HUES48 (cell line): ENCODE measurements at regions not wholly inside any gene's neighbourhood (a gene's known extent, or its start where the extent isn't known, plus 50 kb on each side); places are given as distances from the start of the nearest gene placed in this dataset.

Experiments
- H3K27ac ChIP-seq: one replicate; pipeline ENCODE4 v1.7.0; 2013; ENCODE audit warnings: low read depth, low read length, inconsistent platforms
- H3K27me3 ChIP-seq: 2 replicates; pipeline ENCODE4 v1.6.1; 2013; ENCODE audit warnings: mild to moderate bottlenecking, low read length; ENCODE audit not compliant: control insufficient read depth, insufficient read depth
- H3K36me3 ChIP-seq: 2 replicates; pipeline ENCODE4 v1.6.1; 2013; ENCODE audit warnings: low read length; ENCODE audit not compliant: control insufficient read depth, insufficient read depth
- H3K4me1 ChIP-seq: 2 replicates; pipeline ENCODE4 v1.6.1; 2013; ENCODE audit warnings: mild to moderate bottlenecking, low read length; ENCODE audit not compliant: control insufficient read depth, insufficient read depth
- H3K4me3 ChIP-seq: 2 replicates; pipeline ENCODE4 v1.5.1; 2013; ENCODE audit warnings: mild to moderate bottlenecking, low read depth, low read length
- H3K9ac ChIP-seq: 2 replicates; pipeline ENCODE4 v1.6.1; 2013; ENCODE audit warnings: mild to moderate bottlenecking, low read depth, low read length, moderate library complexity
- H3K9me3 ChIP-seq: 2 replicates; pipeline ENCODE4 v1.6.1; 2013; ENCODE audit warnings: low read length; ENCODE audit not compliant: control insufficient read depth, insufficient read depth

DNA sequence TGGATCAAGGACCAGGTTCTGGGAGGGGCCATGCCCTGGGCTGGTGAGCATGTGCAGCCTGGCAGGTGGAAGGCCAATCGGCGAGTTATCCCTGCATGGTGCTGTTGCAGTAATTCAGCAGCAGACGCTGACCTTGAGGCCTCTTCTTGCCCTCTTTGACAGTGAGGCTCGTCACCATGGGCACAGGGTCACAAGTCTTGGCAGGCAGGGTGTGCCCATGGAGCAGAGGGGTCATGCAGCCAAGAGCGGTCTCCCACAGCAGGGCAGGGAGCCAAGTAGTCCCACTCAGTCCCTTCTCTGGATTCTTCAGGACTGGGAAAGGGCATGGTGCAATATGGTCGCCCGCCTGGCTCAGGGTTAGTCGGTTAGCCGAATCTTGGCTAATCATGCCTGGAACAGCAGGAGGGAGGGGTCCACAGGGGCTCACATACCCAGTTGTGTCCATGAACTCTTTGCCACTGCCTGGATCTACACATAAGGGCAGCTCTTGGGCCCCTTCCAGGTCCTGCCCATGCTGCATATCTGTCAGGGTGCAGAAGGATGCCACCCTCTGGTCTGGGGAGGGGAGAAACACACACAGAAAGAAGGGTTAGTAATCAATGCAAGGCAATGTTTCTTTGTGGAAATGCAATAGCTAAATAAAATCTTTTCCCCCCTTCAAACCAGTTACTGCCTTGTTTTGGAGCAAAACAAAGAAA is 226.8 kb downstream of the SIPA1L2 start:
- Histone ChIP-seq H3K9ac (no peak overlapping the region), H3K4me1 (no peaks in the 10 kb centered on the region), H3K36me3 (peaks cover 12% of the 10 kb centered on the region; the same call in 1 of the 2 replicates), H3K9me3 (no peaks in the 10 kb centered on the region), H3K27ac (no peak overlapping the region), H3K4me3 (no peak overlapping the region), H3K27me3 (no peaks in the 10 kb centered on the region)

DNA sequence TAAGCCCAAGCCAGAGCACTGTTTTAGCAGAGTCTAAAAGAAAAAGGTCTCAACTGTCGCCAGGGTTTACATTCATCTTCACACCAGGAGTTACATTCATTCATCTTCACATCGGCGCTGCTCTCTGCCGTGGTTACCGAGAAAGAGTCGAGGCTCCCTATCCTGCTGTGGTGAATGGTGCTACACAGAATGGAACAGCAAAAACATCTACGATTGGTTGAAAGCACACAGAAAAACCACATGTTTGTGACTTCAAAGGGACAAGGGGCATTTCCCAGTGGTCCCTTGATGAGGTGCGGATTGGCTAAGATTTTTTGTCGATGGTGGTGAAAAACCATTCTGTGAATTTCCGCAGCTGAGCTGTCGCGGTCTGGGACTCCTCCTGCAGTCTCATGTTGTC is 231.1 kb downstream of the SIPA1L2 start:
- Histone ChIP-seq H3K4me1 (0 out of 2 replicates have a peak, but pooled peaks cover under 1% of the 10 kb centered on the region), H3K9me3 (no peaks in the 10 kb centered on the region), H3K4me3 (no peak overlapping the region), H3K27ac (no peak overlapping the region), H3K36me3 (peaks cover 12% of the 10 kb centered on the region; the same call in 1 of the 2 replicates), H3K27me3 (no peaks in the 10 kb centered on the region), H3K9ac (no peak overlapping the region)

DNA sequence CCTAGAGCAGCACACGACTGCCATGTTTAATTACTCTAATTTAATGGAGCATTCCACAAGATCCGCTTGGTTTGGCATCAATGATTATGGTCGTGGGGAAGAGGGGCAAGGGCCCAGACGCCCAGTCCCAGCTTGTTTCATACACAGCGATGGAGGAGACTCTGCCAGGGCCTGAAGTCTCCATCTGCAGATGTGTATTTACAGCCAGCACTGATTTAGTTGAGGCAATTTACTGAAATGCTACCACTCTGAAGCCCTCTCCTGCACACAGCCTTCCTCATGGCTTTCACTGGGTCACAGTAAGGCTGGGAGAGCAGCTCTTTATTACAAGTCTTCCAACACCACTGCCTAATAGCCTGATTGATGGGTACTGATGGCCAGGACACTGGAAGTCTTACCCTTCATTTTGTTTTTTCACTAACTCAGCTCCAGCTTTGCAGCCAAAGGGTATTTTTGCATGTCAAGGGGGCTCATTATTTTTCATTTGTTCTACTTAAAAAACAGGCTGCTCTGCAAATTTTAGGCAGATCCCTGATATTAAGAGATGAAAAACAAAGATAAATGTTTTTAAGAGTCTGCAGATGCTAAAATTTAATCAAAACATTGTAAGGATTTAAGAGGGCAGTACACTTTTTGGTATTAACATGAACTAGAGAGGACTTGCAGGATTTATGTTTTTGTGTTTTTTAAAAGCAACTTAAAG is 236.3 kb downstream of the SIPA1L2 start:
- Histone ChIP-seq H3K27me3 (no peaks in the 10 kb centered on the region), H3K4me3 (no peak overlapping the region), H3K9me3 (no peaks in the 10 kb centered on the region), H3K4me1 (peaks cover 10% of the 10 kb centered on the region), H3K27ac (no peak overlapping the region), H3K9ac (no peak overlapping the region), H3K36me3 (no peaks in the 10 kb centered on the region; the same call in 1 of the 2 replicates)

DNA sequence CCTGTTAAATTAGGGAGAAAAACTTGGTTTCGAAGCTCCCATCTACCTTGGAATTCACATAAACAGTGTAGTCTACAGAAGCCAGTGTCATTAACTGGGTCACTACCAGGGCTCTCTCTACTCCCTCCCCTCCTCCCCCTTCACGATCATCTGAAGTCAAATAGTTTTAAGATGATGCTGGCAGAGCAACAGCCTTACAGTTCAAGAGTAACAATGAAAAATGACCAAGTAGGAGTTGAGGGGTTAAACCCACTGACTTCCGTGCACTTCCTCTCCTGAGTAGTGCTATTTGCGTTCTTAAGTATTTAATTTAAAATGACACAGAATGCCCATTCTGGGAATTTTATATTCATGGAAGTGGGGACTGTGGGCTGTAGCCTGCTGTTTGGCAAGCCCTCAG is 236.9 kb downstream of the SIPA1L2 start:
- no peak overlapping the region for H3K27ac ChIP-seq
- no peaks in the 10 kb centered on the region for H3K9me3 ChIP-seq
- no peak overlapping the region for H3K4me3 ChIP-seq
- H3K36me3 ChIP-seq, result no peaks in the 10 kb centered on the region; the same call in 1 of the 2 replicates
- no peak overlapping the region for H3K9ac ChIP-seq
- peaks cover 10% of the 10 kb centered on the region for H3K4me1 ChIP-seq
- H3K27me3 ChIP-seq, result no peaks in the 10 kb centered on the region

- Histone ChIP-seq H3K27me3 (no peaks in the 10 kb centered on the region), H3K9ac (no peak overlapping the region), H3K27ac (no peak overlapping the region)
Observed at GRCh38 chr1:232390590-232390989, 239.3 kb downstream of the SIPA1L2 start.

DNA sequence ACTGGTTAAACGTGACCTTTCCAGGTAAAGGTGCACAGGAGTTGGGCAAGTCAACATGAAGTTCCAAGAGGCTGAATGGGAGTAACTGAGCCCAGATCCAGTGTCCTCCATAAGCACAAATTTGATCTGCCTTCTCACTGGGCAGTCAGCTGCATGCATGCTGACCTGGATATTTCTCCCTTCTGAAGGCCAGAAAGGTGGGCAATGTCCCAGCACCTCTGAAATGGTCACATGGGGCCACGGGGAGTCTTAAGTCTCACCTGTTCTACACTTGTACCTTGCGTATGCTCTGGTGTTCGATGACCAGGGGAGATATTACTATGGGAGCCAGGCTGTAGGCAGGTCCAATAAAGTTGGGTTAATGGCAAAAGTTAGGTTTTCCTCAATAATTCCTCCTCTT is 240.2 kb downstream of the SIPA1L2 start:
- Histone ChIP-seq H3K9me3 (no peaks in the 10 kb centered on the region), H3K27ac (no peak overlapping the region), H3K9ac (no peak overlapping the region), H3K4me1 (peaks cover 10% of the 10 kb centered on the region), H3K4me3 (no peak overlapping the region), H3K36me3 (no peaks in the 10 kb centered on the region), H3K27me3 (no peaks in the 10 kb centered on the region)

More at GRCh38 chr1:232390590-232390989, 239.3 kb downstream of the SIPA1L2 start:
- H3K4me3 ChIP-seq, result no peak overlapping the region
- no peaks in the 10 kb centered on the region for H3K9me3 ChIP-seq
- H3K36me3 ChIP-seq, result no peaks in the 10 kb centered on the region
- H3K4me1 ChIP-seq, result peaks cover 10% of the 10 kb centered on the region

DNA sequence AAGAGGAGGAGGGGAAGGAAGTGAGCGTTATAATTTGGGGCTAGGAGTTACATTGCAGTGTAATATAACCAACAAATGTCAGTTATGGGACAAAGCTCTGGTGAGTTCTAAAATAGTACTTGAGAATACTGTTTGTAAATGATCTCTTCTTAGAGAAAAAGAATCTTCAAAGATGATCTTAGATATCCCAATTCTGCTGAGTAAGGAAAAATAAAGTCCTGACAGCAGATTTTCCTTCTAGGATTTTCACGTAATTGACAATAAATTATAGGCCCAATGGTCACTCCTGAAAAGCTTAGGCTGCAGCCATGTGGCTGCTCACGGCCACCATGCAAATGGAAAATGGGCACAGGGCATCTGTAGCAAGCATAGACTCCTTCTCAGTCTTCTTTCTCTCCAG is 241.6 kb downstream of the SIPA1L2 start:
- Histone ChIP-seq H3K4me3 (no peak overlapping the region), H3K9ac (no peak overlapping the region), H3K27me3 (no peaks in the 10 kb centered on the region), H3K27ac (no peak overlapping the region), H3K36me3 (no peaks in the 10 kb centered on the region), H3K9me3 (no peaks in the 10 kb centered on the region), H3K4me1 (peaks cover 5% of the 10 kb centered on the region)

DNA sequence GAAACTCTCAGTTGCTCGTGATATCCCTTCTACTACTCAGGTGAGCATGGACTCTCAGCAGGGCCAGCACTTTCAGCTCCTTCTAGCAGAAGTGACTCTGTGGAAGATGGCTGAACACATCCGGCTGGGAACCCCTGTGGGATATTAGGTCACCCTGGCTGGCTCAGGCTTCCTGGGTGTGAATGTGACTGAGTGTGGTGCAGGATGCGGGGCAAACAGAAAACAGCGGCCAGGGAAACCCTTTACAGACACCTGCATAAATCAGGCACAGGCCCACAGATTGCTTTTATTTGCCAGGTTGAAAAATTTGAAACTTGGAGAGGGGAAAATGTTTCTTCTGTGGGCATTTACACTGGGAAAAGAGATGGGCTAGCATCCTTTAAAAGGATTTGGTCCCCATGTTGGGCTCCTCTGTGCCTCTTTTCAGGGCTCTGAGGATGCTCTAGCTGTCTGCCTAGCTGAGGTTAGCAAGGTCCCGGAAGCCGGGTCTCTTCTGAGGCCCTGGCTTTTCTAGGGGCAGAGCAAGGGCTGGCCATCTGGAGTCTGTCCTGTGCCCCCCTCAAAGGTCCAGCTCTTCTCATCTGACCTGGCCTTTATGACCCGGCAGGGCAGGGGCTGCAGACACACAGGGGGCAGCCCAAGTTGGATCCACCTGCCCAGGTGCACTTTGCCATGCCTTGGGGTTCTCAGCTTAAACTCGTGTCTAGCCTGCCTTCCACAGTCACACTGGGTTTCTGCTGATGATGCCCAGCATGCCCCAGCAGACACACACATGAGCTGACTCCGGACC is 243.0 kb downstream of the SIPA1L2 start:
- Histone ChIP-seq H3K27me3 (no peaks in the 10 kb centered on the region), H3K4me3 (no peak overlapping the region), H3K9ac (no peak overlapping the region), H3K27ac (no peak overlapping the region), H3K9me3 (no peaks in the 10 kb centered on the region), H3K4me1 (peaks cover under 1% of the 10 kb centered on the region; the same call in 1 of the 2 replicates), H3K36me3 (no peaks in the 10 kb centered on the region)

- Histone ChIP-seq H3K9ac (no peak overlapping the region), H3K9me3 (no peaks in the 10 kb centered on the region), H3K27ac (no peak overlapping the region), H3K4me1 (peaks cover 6% of the 10 kb centered on the region; the same call in 1 of the 2 replicates), H3K4me3 (no peak overlapping the region), H3K36me3 (no peaks in the 10 kb centered on the region), H3K27me3 (no peaks in the 10 kb centered on the region)
Observed at GRCh38 chr1:232386294-232386693, 243.6 kb downstream of the SIPA1L2 start.

- Histone ChIP-seq H3K9me3 (no peaks in the 10 kb centered on the region), H3K4me1 (peaks cover 6% of the 10 kb centered on the region; the same call in 1 of the 2 replicates), H3K27me3 (no peaks in the 10 kb centered on the region), H3K27ac (no peak overlapping the region), H3K4me3 (no peak overlapping the region), H3K36me3 (no peaks in the 10 kb centered on the region), H3K9ac (no peak overlapping the region)
Observed at GRCh38 chr1:232385221-232385620, 244.7 kb downstream of the SIPA1L2 start.
